Activated CD4-positive, alpha-beta memory T cell treated with anti-CD3 and anti-CD28 coated beads for 36 hours (primary cell): ENCODE measurements at regions not wholly inside any gene's neighbourhood (a gene's known extent, or its start where the extent isn't known, plus 50 kb on each side); places are given as distances from the start of the nearest gene placed in this dataset.
A peak's percentile ranks its signal among the peaks of the same experiment; 100 is the strongest.

ENCODE experiments used
- CTCF ChIA-PET: fragments of 350-600 bp; sonication (Branson Sonifier 250); formaldehyde crosslinking; loops from one replicate; lab custom pipeline; 2021; ENCODE audit warnings: antibody characterized with exemption, inconsistent platforms; lab: Charles Lee
- POLR2A ChIA-PET: fragments of 350-600 bp; sonication (Branson Sonifier 250); formaldehyde crosslinking; loops from one replicate; lab custom pipeline; 2021; ENCODE audit warnings: antibody characterized with exemption; lab: Charles Lee
- DNase-seq: peaks from one replicate; pipeline ENCODE4 v3.0.0-alpha.2; 2020
- H3K27ac Mint-ChIP-seq: one replicate; pipeline ENCODE4 v1.8.0; 2021; ENCODE audit warnings: mixed read lengths
- H3K27me3 Mint-ChIP-seq: one replicate; pipeline ENCODE4 v1.8.0; 2021; ENCODE audit warnings: mixed read lengths
- H3K36me3 Mint-ChIP-seq: one replicate; pipeline ENCODE4 v1.8.0; 2021; ENCODE audit warnings: mixed read lengths
- H3K4me1 Mint-ChIP-seq: one replicate; pipeline ENCODE4 v1.8.0; 2021; ENCODE audit warnings: low read depth, mixed read lengths
- H3K4me3 Mint-ChIP-seq: one replicate; pipeline ENCODE4 v1.8.0; 2021; ENCODE audit warnings: mild to moderate bottlenecking, mixed read lengths
- H3K9me3 Mint-ChIP-seq: one replicate; pipeline ENCODE4 v1.8.0; 2021; ENCODE audit warnings: mixed read lengths
- intact Hi-C: fragments of 100-400 bp; cut with micrococcal nuclease; formaldehyde crosslinking; loops from one replicate; pipeline ENCODE4 v1.15.1; 2023

DNA sequence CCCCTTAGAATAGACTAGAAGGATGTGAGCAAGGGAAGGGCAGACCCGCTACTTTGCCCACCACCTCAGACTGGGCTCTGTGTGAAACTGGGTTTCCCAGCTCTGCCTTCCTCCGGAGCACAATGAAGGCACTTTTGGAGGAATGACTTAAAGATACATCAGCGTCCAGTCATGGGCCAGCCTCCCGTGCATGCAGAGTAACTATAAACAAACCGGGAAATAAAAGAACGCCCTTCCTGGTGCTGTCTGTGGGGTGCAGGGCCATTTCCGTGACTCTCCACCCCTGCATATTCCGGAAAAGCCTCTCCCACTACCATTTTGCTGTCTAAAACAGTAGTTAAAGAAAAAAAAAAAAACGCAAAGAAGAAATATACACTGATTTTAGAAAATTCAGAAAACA lies 165.9 kb upstream of the IRX4 start:
- H3K9me3 Mint-ChIP-seq = peaks cover 5% of the 10 kb centered on the region
- H3K27ac Mint-ChIP-seq = no peak overlapping the region
- intact Hi-C loops = no loop called here
- peaks cover 17% of the 10 kb centered on the region for H3K27me3 Mint-ChIP-seq
- no peaks in the 10 kb centered on the region for H3K36me3 Mint-ChIP-seq
- ChIA-PET CTCF (interaction anchor here (1.9 kb wide), 1 partner anchor 8 kb away, joined by 5 read pairs; no protein-coding TSS in a partner anchor), POLR2A (no interaction called here)
- H3K4me1 Mint-ChIP-seq = no peaks in the 10 kb centered on the region
- H3K4me3 Mint-ChIP-seq = no peak overlapping the region
- DNase-seq = no peak

DNA sequence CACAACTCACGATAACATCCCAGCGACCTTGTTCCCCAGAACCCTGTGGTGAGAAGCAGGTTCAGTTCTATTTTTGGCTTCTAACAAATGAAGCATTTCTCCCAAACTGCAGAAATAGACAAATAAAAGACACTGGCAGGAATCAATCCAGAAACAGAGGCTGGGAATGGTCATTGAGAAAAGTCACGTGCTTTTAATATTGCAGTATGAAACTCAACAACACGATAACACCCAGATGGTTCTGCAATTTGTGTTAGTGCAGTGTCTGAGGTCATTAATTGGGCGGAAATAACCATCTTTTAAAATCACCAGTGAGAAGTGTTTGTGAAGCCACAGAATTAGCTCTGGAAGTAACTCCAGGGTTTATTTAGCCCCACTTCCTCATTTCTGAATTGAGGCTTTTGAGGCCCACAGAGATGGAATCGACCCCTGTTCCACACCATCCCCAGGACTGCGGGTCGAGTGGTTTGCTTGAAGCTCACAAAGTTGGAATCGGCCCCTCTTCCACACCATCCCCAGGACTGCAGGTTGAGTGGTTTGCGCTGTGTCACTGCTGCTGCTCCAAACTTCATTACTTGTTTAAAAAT lies 164.7 kb upstream of the IRX4 start:
- no peak for DNase-seq
- ChIA-PET POLR2A (no interaction called here), CTCF (no interaction called here)
- Mint-ChIP-seq H3K9me3 (peaks cover 5% of the 10 kb centered on the region), H3K27me3 (peaks cover 15% of the 10 kb centered on the region), H3K27ac (no peak overlapping the region), H3K4me3 (no peak overlapping the region), H3K4me1 (no peaks in the 10 kb centered on the region), H3K36me3 (no peaks in the 10 kb centered on the region)
- intact Hi-C loops = no loop called here

DNA sequence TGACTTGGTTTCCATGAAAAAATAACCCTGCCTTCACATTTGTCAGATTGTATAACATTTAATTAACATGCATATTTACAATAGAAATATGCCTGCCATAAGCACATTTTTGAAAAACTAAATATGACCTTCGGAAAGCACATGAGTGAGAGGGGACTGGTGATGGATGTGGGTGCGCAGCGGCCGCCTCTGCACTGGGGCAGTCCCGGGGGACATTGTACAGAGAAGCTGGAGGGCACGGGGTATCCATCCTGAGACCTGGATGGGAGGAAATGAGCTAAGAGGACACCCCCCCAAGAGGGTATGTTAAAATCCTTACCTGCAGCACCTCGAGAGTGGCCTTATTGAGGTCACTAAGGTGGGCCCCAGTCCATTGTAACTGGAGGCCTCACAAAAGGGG lies 161.3 kb upstream of the IRX4 start:
- no peaks in the 10 kb centered on the region for H3K36me3 Mint-ChIP-seq

DNA sequence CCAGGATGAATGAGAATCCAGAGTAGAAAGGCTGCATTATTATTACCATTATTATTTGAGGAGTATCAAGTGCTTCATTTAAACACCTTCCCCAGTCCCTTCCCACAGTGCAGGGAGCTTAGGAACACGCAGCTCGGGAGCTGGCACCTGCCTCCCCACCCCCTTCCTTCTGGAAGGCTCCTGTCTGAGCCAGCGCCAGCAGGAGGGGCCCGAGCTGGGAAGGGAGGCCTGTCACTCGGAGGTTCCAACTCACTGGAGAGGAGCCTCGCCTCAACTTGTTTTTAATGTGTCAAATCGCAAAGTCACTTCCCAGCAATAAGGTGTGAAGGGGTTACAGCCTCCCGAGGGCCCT lies 156.4 kb upstream of the IRX4 start:
- intact Hi-C loops = loop anchor here (5.0 kb wide), 1 partner anchor 277 kb away; no protein-coding TSS in a partner anchor
- ChIA-PET CTCF (interaction anchor here (0.8 to 1.9 kb wide), 2 partner anchors 10 to 276 kb away, joined by 3 to 10 read pairs; no protein-coding TSS in a partner anchor), POLR2A (no interaction called here)
- no peak for DNase-seq
- Mint-ChIP-seq H3K4me1 (no peaks in the 10 kb centered on the region), H3K9me3 (no peaks in the 10 kb centered on the region), H3K27ac (no peak overlapping the region), H3K4me3 (no peak overlapping the region), H3K36me3 (no peaks in the 10 kb centered on the region), H3K27me3 (peaks cover 30% of the 10 kb centered on the region)

More for the DNA sequence above, 161.3 kb upstream of the IRX4 start:
- Mint-ChIP-seq H3K4me3 (no peak overlapping the region), H3K4me1 (no peaks in the 10 kb centered on the region), H3K9me3 (peaks cover 5% of the 10 kb centered on the region), H3K27ac (no peak overlapping the region), H3K27me3 (peaks cover 20% of the 10 kb centered on the region)
- ChIA-PET CTCF (no interaction called here), POLR2A (no interaction called here)
- intact Hi-C loops = no loop called here
- no peak for DNase-seq

DNA sequence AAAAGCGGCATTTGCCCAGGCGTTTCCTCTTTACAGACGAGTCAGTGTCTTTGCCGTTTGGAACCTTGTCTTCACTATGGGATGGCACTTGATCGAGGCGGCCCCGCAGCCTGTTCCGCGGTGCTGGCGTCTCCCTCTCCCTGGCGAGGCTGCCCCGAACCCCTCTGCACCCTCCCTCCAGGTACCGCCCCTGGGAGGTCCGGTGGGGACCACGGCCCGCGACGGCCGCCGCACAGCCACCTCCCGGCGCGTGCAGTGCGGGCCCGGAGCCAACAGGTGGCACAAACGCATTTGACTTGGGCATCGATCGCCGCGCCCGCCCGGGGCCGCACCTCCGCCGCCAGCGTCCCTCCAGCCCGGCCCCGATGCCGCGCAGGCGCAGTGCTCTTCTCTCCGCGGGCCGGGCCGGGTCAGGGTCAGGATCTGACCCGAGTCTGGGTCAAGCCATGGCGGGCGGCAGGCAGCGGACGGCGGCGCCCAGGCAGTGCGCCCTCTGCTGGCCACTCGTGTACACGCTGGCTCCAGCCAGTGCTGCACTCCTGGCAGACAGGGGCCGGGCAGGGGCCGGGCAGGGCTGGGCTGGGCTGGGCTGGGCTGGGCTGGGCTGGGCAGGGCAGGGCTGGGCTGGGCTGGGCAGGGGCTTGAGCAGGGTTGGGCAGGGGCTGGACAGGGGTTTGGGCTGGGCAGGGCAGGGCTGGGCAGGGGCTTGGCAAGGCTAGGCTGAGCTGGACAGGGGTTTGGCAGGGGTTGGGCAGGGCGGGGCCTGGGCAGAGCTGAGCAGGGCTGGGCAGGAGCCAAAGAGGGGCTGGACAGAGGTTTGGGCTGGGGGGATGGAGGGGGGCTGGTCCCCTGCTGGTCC lies 155.8 kb upstream of the IRX4 start:
- H3K9me3 Mint-ChIP-seq = no peaks in the 10 kb centered on the region
- DNase-seq = peak; percentile 66
- peak overlapping the region; percentile 57 for H3K4me3 Mint-ChIP-seq
- no peaks in the 10 kb centered on the region for H3K4me1 Mint-ChIP-seq
- CTCF ChIA-PET = interaction anchor here (0.8 to 1.9 kb wide), 2 partner anchors 11 to 275 kb away, joined by 3 to 10 read pairs; no protein-coding TSS in a partner anchor
- intact Hi-C loops = loop anchor here (5.0 kb wide), 1 partner anchor 276 kb away; no protein-coding TSS in a partner anchor
- peaks cover 34% of the 10 kb centered on the region for H3K27me3 Mint-ChIP-seq
- H3K27ac Mint-ChIP-seq = no peak overlapping the region
- H3K36me3 Mint-ChIP-seq = no peaks in the 10 kb centered on the region
- POLR2A ChIA-PET = no interaction called here

DNA sequence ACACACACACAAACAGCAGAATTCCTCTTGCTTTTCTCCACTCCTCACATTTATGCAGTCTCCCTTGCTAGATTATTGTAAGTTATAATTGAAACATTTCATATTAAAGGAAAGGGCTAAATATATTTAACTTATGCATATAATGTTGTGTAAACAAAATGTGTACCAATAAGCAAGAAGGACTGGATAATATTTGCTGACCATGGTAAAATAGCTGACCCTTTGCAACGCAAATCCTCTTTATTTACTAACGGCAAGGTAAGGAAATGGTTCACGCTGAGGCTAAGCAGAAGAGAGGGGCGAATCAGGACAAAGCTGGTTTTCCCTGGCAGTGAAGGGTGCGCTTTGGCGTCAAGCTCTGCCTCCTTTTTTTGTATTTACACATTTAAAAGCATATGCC lies 154.2 kb upstream of the IRX4 start:
- Mint-ChIP-seq H3K9me3 (no peaks in the 10 kb centered on the region), H3K4me1 (no peaks in the 10 kb centered on the region), H3K27me3 (peaks cover 44% of the 10 kb centered on the region), H3K4me3 (no peak overlapping the region), H3K27ac (no peak overlapping the region), H3K36me3 (no peaks in the 10 kb centered on the region)
- ChIA-PET CTCF (interaction anchor here (1.2 to 1.3 kb wide), 2 partner anchors 21 to 274 kb away, joined by 4 to 7 read pairs; no protein-coding TSS in a partner anchor), POLR2A (no interaction called here)
- intact Hi-C loops = loop anchor here (5.0 kb wide), 1 partner anchor 275 kb away; no protein-coding TSS in a partner anchor
- no peak for DNase-seq

DNA sequence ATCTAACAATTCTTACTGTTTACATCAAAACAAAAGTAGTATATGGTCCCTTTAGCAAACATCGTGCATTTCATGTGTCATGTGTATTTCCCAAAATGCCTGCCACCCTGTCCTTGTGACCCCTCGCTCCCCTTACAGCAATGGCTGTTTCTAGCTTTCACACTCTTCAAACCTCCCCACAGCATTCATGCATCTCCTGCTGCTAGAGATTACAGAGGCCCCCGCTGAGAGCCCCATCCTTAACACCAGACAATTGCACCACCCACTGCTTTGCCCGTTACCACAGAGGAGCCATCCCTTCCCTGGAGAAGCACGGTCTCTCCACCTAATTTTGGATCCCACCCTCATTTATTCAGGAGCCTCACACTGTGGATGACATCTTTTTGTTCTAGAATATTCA lies 149.7 kb upstream of the IRX4 start:
- CTCF ChIA-PET = no interaction called here
- no peak for DNase-seq
- H3K27me3 Mint-ChIP-seq = peaks cover 53% of the 10 kb centered on the region
- POLR2A ChIA-PET = no interaction called here
- H3K4me3 Mint-ChIP-seq = no peak overlapping the region
- H3K9me3 Mint-ChIP-seq = no peaks in the 10 kb centered on the region
- intact Hi-C loops = no loop called here
- no peaks in the 10 kb centered on the region for H3K36me3 Mint-ChIP-seq
- H3K27ac Mint-ChIP-seq = no peak overlapping the region
- H3K4me1 Mint-ChIP-seq = no peaks in the 10 kb centered on the region

DNA sequence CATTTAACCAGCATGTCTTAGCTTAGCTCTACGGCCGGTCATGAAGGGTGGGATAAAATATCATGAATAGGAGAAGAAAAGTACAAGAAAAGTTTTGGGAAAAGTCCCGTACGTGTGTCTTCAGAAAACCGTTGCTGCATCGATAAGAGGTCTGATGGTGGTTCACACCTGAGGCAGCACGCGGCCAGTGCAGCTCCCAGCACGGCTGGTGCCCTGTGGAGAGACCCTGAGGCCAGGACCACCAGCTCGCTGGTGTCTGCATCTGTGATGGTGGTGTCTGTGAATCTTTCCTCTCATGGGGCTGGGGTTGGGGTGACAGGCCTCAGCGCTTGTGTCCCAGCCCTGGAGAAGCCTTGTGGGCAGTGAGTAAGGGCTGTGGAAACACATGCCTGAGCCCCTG lies 148.9 kb upstream of the IRX4 start:
- no peaks in the 10 kb centered on the region for H3K9me3 Mint-ChIP-seq
- H3K27ac Mint-ChIP-seq = no peak overlapping the region
- ChIA-PET POLR2A (no interaction called here), CTCF (no interaction called here)
- H3K4me1 Mint-ChIP-seq = no peaks in the 10 kb centered on the region
- no peak overlapping the region for H3K4me3 Mint-ChIP-seq
- intact Hi-C loops = no loop called here
- no peaks in the 10 kb centered on the region for H3K36me3 Mint-ChIP-seq
- DNase-seq = no peak
- H3K27me3 Mint-ChIP-seq = peaks cover 48% of the 10 kb centered on the region

DNA sequence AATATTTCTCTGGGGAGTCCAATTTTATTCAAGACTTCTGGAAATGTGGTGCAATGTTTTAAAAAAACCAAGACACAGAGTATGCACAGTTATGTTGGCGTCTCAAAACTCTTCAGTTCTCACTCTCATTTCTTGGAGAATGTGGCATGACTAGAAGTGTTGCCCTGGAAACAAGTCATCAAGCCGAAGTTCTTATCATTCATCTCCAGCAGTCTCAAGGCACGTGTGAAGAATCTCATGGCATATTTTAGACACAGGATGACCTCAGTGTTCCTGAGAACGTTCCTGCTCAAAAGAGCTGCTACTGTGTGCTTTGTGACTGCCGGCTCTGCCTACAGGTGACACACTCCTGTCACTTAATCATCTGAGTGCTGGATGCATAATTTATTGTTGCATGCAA lies 147.4 kb upstream of the IRX4 start:
- Mint-ChIP-seq H3K4me3 (no peak overlapping the region), H3K9me3 (no peaks in the 10 kb centered on the region), H3K4me1 (no peaks in the 10 kb centered on the region), H3K27me3 (peaks cover 44% of the 10 kb centered on the region), H3K27ac (no peak overlapping the region), H3K36me3 (no peaks in the 10 kb centered on the region)
- POLR2A ChIA-PET = no interaction called here
- CTCF ChIA-PET = no interaction called here
- intact Hi-C loops = no loop called here
- no peak for DNase-seq

DNA sequence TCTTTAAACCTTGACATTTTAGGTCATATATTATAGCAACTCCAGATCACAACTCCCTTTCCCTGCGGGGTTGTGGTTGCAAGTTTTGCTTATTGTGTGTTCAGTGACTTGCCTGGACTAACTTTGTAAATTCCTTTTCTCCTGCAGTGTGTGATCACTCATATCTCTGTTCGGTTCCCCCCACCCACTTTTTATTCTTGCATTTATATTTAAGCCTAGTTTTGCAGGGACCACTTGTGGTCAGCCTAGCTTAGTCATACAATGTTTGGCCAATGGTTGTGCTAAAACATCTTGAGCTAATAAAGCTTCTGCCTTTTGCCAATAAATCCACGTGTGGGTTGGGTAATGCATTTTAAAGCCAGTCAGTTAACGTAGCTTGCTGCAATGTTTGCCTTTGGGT lies 146.5 kb upstream of the IRX4 start:
- Mint-ChIP-seq H3K27ac (no peak overlapping the region), H3K27me3 (peaks cover 40% of the 10 kb centered on the region), H3K4me1 (no peaks in the 10 kb centered on the region), H3K4me3 (no peak overlapping the region), H3K36me3 (no peaks in the 10 kb centered on the region), H3K9me3 (no peaks in the 10 kb centered on the region)
- intact Hi-C loops = no loop called here
- no peak for DNase-seq
- CTCF ChIA-PET = no interaction called here
- POLR2A ChIA-PET = no interaction called here

DNA sequence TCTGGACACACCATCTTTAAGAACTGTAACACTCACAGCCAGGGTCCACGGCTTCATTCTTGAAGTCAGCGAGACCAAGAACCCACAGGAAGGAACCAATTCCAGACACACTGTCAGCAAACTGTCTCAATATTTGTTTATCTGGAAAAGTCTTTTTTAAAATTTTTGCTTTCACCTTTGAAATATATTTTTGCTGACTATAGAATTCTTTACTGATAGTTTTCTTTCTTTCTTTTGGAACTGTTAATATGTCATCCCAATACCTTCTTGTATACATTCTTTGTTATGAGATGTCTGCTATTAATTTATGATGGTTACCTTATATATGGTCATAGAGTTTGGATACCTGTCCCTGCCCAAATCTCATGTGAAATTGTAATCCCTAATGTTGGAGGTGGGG lies 145.1 kb upstream of the IRX4 start:
- no peak overlapping the region for H3K27ac Mint-ChIP-seq
- H3K4me1 Mint-ChIP-seq = no peaks in the 10 kb centered on the region
- CTCF ChIA-PET = no interaction called here

DNA sequence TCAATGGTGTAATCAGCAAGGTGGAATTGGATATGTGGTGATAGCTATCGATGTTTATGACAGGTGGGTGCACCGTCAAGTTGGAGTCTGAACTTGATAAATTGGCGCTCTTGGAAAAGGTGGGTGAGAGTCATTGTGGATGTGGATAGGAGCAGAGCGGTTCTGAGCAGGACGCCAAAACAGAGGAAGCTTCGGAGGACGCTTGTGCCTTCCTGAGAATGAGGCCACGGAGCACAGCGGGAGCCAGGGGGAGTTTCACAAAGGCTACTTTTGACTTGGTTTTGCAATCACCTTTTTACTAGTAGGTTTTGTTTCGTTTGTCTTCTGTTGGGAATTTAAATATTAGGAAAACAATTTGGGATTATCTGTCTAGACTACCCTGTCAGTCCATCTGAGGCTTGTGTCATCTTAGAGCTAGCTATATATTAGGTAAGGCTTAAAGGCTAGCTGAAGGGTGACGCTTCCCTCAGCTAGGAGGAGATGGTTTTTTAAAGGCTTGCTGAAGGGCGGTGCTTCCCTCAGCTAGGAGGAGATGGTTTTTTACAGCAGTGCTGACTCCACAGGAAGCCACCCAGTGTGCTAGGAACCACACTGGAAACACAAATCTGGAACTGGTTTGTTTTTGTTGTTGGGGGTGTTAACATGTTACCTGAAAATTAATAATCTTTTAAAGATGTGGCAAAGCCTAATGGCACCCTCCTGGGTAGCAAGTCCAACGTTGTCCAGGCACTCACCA lies 142.4 kb upstream of the IRX4 start:
- Mint-ChIP-seq H3K9me3 (no peaks in the 10 kb centered on the region), H3K4me1 (no peaks in the 10 kb centered on the region), H3K4me3 (no peak overlapping the region), H3K27me3 (peaks cover 31% of the 10 kb centered on the region), H3K27ac (no peak overlapping the region), H3K36me3 (no peaks in the 10 kb centered on the region)
- intact Hi-C loops = no loop called here
- ChIA-PET CTCF (interaction anchor here (0.6 kb wide), 1 partner anchor 382 kb away, joined by 3 read pairs; no protein-coding TSS in a partner anchor), POLR2A (no interaction called here)
- DNase-seq = no peak

More for the DNA sequence above, 145.1 kb upstream of the IRX4 start:
- H3K4me3 Mint-ChIP-seq = no peak overlapping the region
- intact Hi-C loops = no loop called here
- no peaks in the 10 kb centered on the region for H3K9me3 Mint-ChIP-seq
- no peak for DNase-seq
- POLR2A ChIA-PET = no interaction called here
- no peaks in the 10 kb centered on the region for H3K36me3 Mint-ChIP-seq
- peaks cover 35% of the 10 kb centered on the region for H3K27me3 Mint-ChIP-seq
